ENCODE measurements at regions not wholly inside any gene's neighbourhood (a gene's known extent, or its start where the extent isn't known, plus 50 kb on each side); places are given as distances from the start of the nearest gene placed in this dataset.
"Not testable (repeated sequence)": the region's sequence is repeated elsewhere in the genome, so short reads cannot be mapped to it uniquely, and the experiment has no call there.

- no peaks in the 10 kb centered on the region for H3K36me3 ChIP-seq (ENCODE audit: control insufficient read depth, insufficient read depth, low read length)
- H3K4me3 ChIP-seq (ENCODE audit: low read depth, low read length) = no peak overlapping the region
- CTCF ChIA-PET = no interaction called here
- TF ChIP-seq CTCF (IDR thresholded peaks at IDR 0.05; ENCODE audit: insufficient read depth, low read depth, low read length) = no peak
- no peaks in the 10 kb centered on the region for H3K27me3 ChIP-seq (ENCODE audit: control insufficient read depth, insufficient read depth, low read length)
- POLR2A ChIA-PET = no interaction called here
- no peak for DNase-seq (ENCODE audit: low read depth)
Observed at GRCh38 chr13:107600971-107601370, 614.4 kb downstream of the LIG4 start.

DNA sequence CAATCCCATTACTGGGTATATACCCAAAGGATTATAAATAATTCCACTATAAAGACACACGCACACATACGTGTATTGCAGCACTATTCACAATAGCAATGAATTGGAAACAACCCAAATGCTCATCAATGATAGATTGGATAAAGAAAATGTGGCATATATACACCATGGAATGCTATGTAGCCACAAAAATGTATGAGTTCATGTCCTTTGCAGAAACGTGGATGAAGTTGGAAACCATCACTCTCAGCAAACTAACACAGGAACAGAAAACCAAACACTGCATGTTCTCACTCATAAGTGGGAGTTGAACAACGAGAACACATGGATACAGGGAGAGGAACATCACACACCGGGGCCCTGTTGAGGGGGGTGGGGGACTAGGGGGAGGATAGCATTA lies 619.0 kb downstream of the LIG4 start:
- POLR2A ChIA-PET; H3K4me3 ChIP-seq (ENCODE audit: low read depth, low read length); CTCF ChIA-PET; H3K27me3 ChIP-seq (ENCODE audit: control insufficient read depth, insufficient read depth, low read length); DNase-seq (ENCODE audit: low read depth); H3K36me3 ChIP-seq (ENCODE audit: control insufficient read depth, insufficient read depth, low read length): not testable (repeated sequence)

DNA sequence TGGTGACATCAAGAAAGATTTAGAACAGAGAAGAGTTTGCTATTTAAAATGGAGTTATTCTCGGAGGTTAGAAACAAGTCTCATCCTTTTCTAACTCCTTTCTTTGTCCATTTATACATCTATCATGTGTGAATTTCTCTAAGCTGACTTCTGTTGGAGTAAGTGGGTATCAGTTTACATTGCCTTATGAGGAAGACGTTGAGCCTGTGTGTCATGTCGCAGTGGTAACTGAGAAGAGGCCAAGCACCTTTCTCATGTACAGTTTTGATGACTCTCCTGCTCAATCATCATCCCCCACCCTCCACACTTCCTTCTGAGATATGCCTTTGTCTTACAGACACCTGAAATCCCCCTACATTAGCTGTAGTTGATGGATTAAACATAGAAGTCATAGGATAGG lies 624.8 kb downstream of the LIG4 start:
- no peaks in the 10 kb centered on the region for H3K36me3 ChIP-seq (ENCODE audit: control insufficient read depth, insufficient read depth, low read length)
- ChIA-PET CTCF (no interaction called here), POLR2A (no interaction called here)
- TF ChIP-seq CTCF (IDR thresholded peaks at IDR 0.05; ENCODE audit: insufficient read depth, low read depth, low read length) = no peak
- DNase-seq (ENCODE audit: low read depth) = no peak
- H3K4me3 ChIP-seq (ENCODE audit: low read depth, low read length) = no peak overlapping the region
- no peaks in the 10 kb centered on the region for H3K27me3 ChIP-seq (ENCODE audit: control insufficient read depth, insufficient read depth, low read length)

GRCh38 chr13:107587681-107588080 lies 627.7 kb downstream of the LIG4 start:
- TF ChIP-seq CTCF (IDR thresholded peaks at IDR 0.05; ENCODE audit: insufficient read depth, low read depth, low read length) = no peak
- Histone ChIP-seq H3K4me3 (ENCODE audit: low read depth, low read length) (no peak overlapping the region), H3K36me3 (ENCODE audit: control insufficient read depth, insufficient read depth, low read length) (no peaks in the 10 kb centered on the region), H3K27me3 (ENCODE audit: control insufficient read depth, insufficient read depth, low read length) (no peaks in the 10 kb centered on the region)
- POLR2A ChIA-PET = no interaction called here
- DNase-seq (ENCODE audit: low read depth) = no peak
- CTCF ChIA-PET = no interaction called here

- Histone ChIP-seq H3K27me3 (ENCODE audit: control insufficient read depth, insufficient read depth, low read length) (no peaks in the 10 kb centered on the region), H3K36me3 (ENCODE audit: control insufficient read depth, insufficient read depth, low read length) (no peaks in the 10 kb centered on the region), H3K4me3 (ENCODE audit: low read depth, low read length) (no peak overlapping the region)
- no peak for TF ChIP-seq CTCF (IDR thresholded peaks at IDR 0.05; ENCODE audit: insufficient read depth, low read depth, low read length)
- ChIA-PET CTCF (no interaction called here), POLR2A (no interaction called here)
- peak; percentile 22 for DNase-seq (ENCODE audit: low read depth)
Observed at GRCh38 chr13:107586216-107586615, 629.1 kb downstream of the LIG4 start.

DNA sequence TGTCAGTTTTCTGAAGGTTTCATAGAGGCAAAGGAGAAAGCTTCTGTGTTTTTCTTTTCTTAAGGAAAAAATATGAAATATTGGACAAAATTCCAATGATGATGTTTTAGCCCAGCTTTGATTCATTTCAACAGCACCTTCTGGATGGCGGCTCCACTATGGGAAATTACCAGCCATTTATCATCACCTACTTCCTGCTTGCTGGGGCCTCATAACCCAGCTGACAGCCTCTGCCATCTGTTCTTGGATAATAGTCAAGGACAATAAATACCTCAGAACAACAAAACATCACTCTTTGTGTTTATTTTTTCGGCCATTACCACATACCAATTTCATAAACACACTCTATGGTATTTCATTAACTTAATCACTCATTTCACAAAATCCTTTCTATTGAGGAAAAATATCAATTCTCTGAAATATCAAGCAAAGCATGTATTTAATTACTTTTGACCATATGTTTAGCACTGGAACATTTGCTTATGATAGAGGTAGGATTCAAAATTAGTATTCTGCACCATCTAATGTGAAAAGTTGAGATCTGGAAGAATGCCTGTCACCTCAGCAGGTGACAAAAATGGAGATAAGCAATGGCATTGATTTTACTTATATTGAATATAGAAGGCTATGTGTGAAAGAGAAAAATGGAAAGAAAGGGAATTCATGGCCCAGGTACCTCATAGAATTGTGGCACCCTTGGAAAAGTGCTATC lies 629.7 kb downstream of the LIG4 start:
- ChIA-PET CTCF (no interaction called here), POLR2A (no interaction called here)
- DNase-seq (ENCODE audit: low read depth) = no peak
- Histone ChIP-seq H3K4me3 (ENCODE audit: low read depth, low read length) (no peak overlapping the region), H3K27me3 (ENCODE audit: control insufficient read depth, insufficient read depth, low read length) (no peaks in the 10 kb centered on the region), H3K36me3 (ENCODE audit: control insufficient read depth, insufficient read depth, low read length) (no peaks in the 10 kb centered on the region)
- TF ChIP-seq CTCF (IDR thresholded peaks at IDR 0.05; ENCODE audit: insufficient read depth, low read depth, low read length) = no peak

All from BJ (cell line).